A673 (cell line): ENCODE measurements at regions not wholly inside any gene's neighbourhood (a gene's known extent, or its start where the extent isn't known, plus 50 kb on each side); places are given as distances from the start of the nearest gene placed in this dataset.

Experiments
- BruUV-seq: library from RNA; stranded (reverse); fragments of 400-500 nt; replicated peaks from 2 replicates; lab custom pipeline; 2021; lab: Mats Ljungman, UMichigan
- CTCF ChIA-PET: fragments of 300-600 bp; sonication (Branson Sonifier 250); formaldehyde crosslinking; loops from one replicate; lab custom pipeline; 2022; ENCODE audit warnings: antibody characterized with exemption; lab: Charles Lee
- POLR2A ChIA-PET: fragments of 300-600 bp; sonication (Branson Sonifier 250); formaldehyde crosslinking; loops from one replicate; lab custom pipeline; 2022; ENCODE audit warnings: antibody characterized with exemption; ENCODE audit not compliant: low non-redundant PET; lab: Charles Lee
- DNase-seq: peaks from one replicate; pipeline ENCODE4 v3.0.0-alpha.2; 2015; ENCODE audit warnings: low spot score
- H3K27ac ChIP-seq: fragments of 200-600 bp; sonication (generic); 2 replicates; pipeline ENCODE4 v1.5.1; 2016; ENCODE audit warnings: mixed run types, low read depth, mild to moderate bottlenecking, mixed read lengths, antibody characterized with exemption, low read length; ENCODE audit not compliant: poor library complexity, severe bottlenecking
- H3K27me3 ChIP-seq: fragments of 200-600 bp; sonication (generic); replicated peaks from 2 replicates; pipeline ENCODE4 v1.6.1; 2017; ENCODE audit warnings: mixed run types, low read depth, mild to moderate bottlenecking, mixed read lengths, antibody characterized with exemption, low read length; ENCODE audit not compliant: insufficient read depth, poor library complexity
- H3K36me3 ChIP-seq: fragments of 200-600 bp; sonication (generic); 2 replicates; pipeline ENCODE4 v1.6.1; 2016; ENCODE audit warnings: mixed run types, mild to moderate bottlenecking, mixed read lengths, antibody characterized with exemption, low read length; ENCODE audit not compliant: insufficient read depth, poor library complexity, severe bottlenecking
- H3K4me1 ChIP-seq: fragments of 200-600 bp; sonication (generic); 2 replicates; pipeline ENCODE4 v1.6.1; 2017; ENCODE audit warnings: mixed run types, mild to moderate bottlenecking, mixed read lengths, antibody characterized with exemption, low read length; ENCODE audit not compliant: insufficient read depth, poor library complexity, severe bottlenecking
- H3K4me3 ChIP-seq: fragments of 200-600 bp; sonication (generic); 2 replicates; pipeline ENCODE4 v1.5.1; 2016; ENCODE audit warnings: low read depth, mixed run types, mild to moderate bottlenecking, mixed read lengths, low read length; ENCODE audit not compliant: poor library complexity, severe bottlenecking
- H3K9me3 ChIP-seq: fragments of 200-600 bp; sonication (generic); 2 replicates; pipeline ENCODE4 v1.6.1; 2016; ENCODE audit warnings: mixed run types, low read depth, mild to moderate bottlenecking, mixed read lengths, antibody characterized with exemption, low read length; ENCODE audit not compliant: poor library complexity, severe bottlenecking
- CTCF ChIP-seq: fragments of 300-800, 200-600 bp; sonication (generic); conservative IDR thresholded peaks from 2 replicates; pipeline ENCODE4 v1.5.1; 2017; ENCODE audit warnings: low read depth, mild to moderate bottlenecking, antibody characterized with exemption, low read length, moderate library complexity, mixed read lengths
- EZH2 ChIP-seq: fragments of 200-600 bp; sonication (generic); IDR thresholded peaks from 2 replicates; pipeline ENCODE4 v1.6.1; 2017; ENCODE audit warnings: borderline replicate concordance, low read depth, mild to moderate bottlenecking, mixed read lengths, antibody characterized with exemption, low read length; ENCODE audit not compliant: poor library complexity, severe bottlenecking
- intact Hi-C: fragments of 100-400 bp; cut with micrococcal nuclease; formaldehyde crosslinking; loops from one replicate; pipeline ENCODE4 v1.10.0; 2022; ENCODE audit not compliant: unreplicated experiment

GRCh38 chr15:91572110-91572509, 281.4 kb upstream of the SLCO3A1 start:
- Histone ChIP-seq H3K27me3 (no peaks in the 10 kb centered on the region), H3K36me3 (no peaks in the 10 kb centered on the region), H3K4me3 (no peak overlapping the region), H3K9me3 (no peaks in the 10 kb centered on the region), H3K27ac (no peak overlapping the region), H3K4me1 (peaks cover 7% of the 10 kb centered on the region)
- peak; percentile 88 for DNase-seq
- CTCF ChIA-PET, result no interaction called here
- POLR2A ChIA-PET, result no interaction called here
- TF ChIP-seq CTCF (no peak), EZH2 (no peak)
- BruUV-seq, result no TSS peak
- intact Hi-C loops, result no loop called here

- Histone ChIP-seq H3K9me3 (no peaks in the 10 kb centered on the region), H3K4me1 (peaks cover 7% of the 10 kb centered on the region), H3K27me3 (no peaks in the 10 kb centered on the region), H3K4me3 (no peak overlapping the region), H3K36me3 (no peaks in the 10 kb centered on the region), H3K27ac (no peak overlapping the region)
- DNase-seq, result no peak
- intact Hi-C loops, result no loop called here
- CTCF ChIA-PET, result no interaction called here
- no TSS peak for BruUV-seq
- TF ChIP-seq EZH2 (no peak), CTCF (no peak)
- POLR2A ChIA-PET, result no interaction called here
These were observed 277.4 kb upstream of the SLCO3A1 start for GRCh38 chr15:91576096-91576495.

DNA sequence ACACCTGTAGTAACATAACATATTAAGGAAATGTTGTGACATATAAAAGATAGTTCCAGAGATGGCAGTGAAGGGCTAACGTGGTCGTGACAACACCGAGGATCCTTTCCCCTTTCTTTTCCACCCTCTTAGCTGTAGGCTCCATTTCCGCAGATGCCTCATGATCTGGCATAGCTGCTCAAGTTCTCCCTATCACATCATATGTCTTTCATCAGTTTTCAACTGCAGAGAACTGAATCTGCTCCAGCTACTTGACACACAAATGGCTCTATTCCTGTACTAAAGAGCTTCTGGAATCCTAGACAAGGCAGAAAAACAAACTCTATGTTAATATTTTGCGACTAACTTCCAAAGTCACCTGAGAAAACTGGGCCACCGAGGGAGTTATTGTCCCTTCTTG, 275.0 kb upstream of the SLCO3A1 start:
- POLR2A ChIA-PET, result no interaction called here
- CTCF ChIA-PET, result no interaction called here

More for the DNA sequence above, 275.0 kb upstream of the SLCO3A1 start:
- no peaks in the 10 kb centered on the region for H3K9me3 ChIP-seq
- no peak overlapping the region for H3K27ac ChIP-seq
- intact Hi-C loops, result no loop called here
- BruUV-seq, result no TSS peak
- H3K4me1 ChIP-seq, result no peaks in the 10 kb centered on the region
- no peaks in the 10 kb centered on the region for H3K36me3 ChIP-seq
- no peak for DNase-seq
- TF ChIP-seq EZH2, result no peak
- TF ChIP-seq CTCF, result no peak
- no peaks in the 10 kb centered on the region for H3K27me3 ChIP-seq
- no peak overlapping the region for H3K4me3 ChIP-seq
